HCT116 (cell line): ENCODE measurements at regions not wholly inside any gene's neighbourhood (a gene's known extent, or its start where the extent isn't known, plus 50 kb on each side); places are given as distances from the start of the nearest gene placed in this dataset.

Experiments
- ATAC-seq: fragments of 200-7000 bp; cut with Tn5 transposase; 2 replicates; pipeline ENCODE4 v1.9.1; 2020; ENCODE audit warnings: mild to moderate bottlenecking, moderate library complexity
- BruUV-seq: library from RNA; stranded (reverse); fragments of 400-500 nt; replicated peaks from 2 replicates; lab custom pipeline; 2021; lab: Mats Ljungman, UMichigan
- CTCF ChIA-PET: fragments of 300-600 bp; sonication (Branson Sonifier 250); formaldehyde crosslinking; loops from one replicate; lab custom pipeline; 2021; ENCODE audit warnings: antibody characterized with exemption; lab: Charles Lee
- POLR2A ChIA-PET: fragments of 300-600, 350-600 bp; sonication (Branson Sonifier 250); formaldehyde crosslinking; loops from one replicate; lab custom pipeline; 2021; ENCODE audit warnings: antibody characterized with exemption; lab: Charles Lee
- RAD21 ChIA-PET, 2 experiments: fragments of 300-600 bp; sonication (Branson Sonifier 250); formaldehyde crosslinking; loops; one replicate each; lab custom pipeline; 2023; ENCODE audit warnings: low total read pairs in 2 of 2; ENCODE audit not compliant: uncharacterized antibody in 2 of 2, unreplicated experiment in 2 of 2, low non-redundant PET in 1 of 2; lab: Charles Lee
- DNase-seq: peaks from one replicate; pipeline ENCODE4 v3.0.0-alpha.2; 2010; ENCODE audit warnings: low read depth, low spot score
- H2AFZ ChIP-seq: fragments of 200-600 bp; shearing (Covaris generic), sonication (generic); 2 replicates; pipeline ENCODE4 v1.6.1; 2017; ENCODE audit warnings: low read depth, mixed run types, mixed read lengths, antibody characterized with exemption, low read length; ENCODE audit not compliant: poor library complexity, severe bottlenecking
- H3K27ac ChIP-seq: 2 replicates; pipeline ENCODE4 v1.5.1; 2012; ENCODE audit warnings: low read depth, low read length
- H3K27me3 ChIP-seq: fragments of 200-600 bp; sonication (generic); 2 replicates; pipeline ENCODE4 v1.6.1; 2016; ENCODE audit warnings: mixed run types, low read length, mixed read lengths; ENCODE audit not compliant: insufficient read depth
- H3K36me3 ChIP-seq, 2 experiments: fragments of 200-500 bp in 1 of 2; fragments of 200-600 bp in 1 of 2; sonication (Bioruptor generic) in 1 of 2; sonication (generic) in 1 of 2; 2 replicates each; pipeline versions ENCODE4 v1.5.1 to v1.6.1; 2014 to 2016; ENCODE audit warnings: low read length in 2 of 2, inconsistent platforms in 1 of 2, mixed read lengths in 1 of 2, mixed run types in 1 of 2; ENCODE audit not compliant: insufficient read depth in 2 of 2, control insufficient read depth in 1 of 2
- H3K4me1 ChIP-seq, 2 experiments: fragments of 200-600 bp in 1 of 2; sonication (generic) in 1 of 2; 2 replicates each; pipeline versions ENCODE4 v1.5.1 to v1.6.1; 2012 to 2017; ENCODE audit warnings: low read length in 2 of 2, inconsistent platforms in 1 of 2, mild to moderate bottlenecking in 1 of 2, mixed read lengths in 1 of 2, mixed run types in 1 of 2, moderate library complexity in 1 of 2; ENCODE audit not compliant: insufficient read depth in 2 of 2, control insufficient read depth in 1 of 2
- H3K4me2 ChIP-seq: fragments of 200-600 bp; sonication (generic); 2 replicates; pipeline ENCODE4 v1.6.1; 2017; ENCODE audit warnings: mixed run types, low read length, mixed read lengths
- H3K4me3 ChIP-seq, 2 experiments: fragments of 200-600 bp in 1 of 2; sonication (generic) in 1 of 2; replicated peaks in 1 of 2; 2 replicates each; pipeline ENCODE4 v1.5.1; 2011 to 2016; ENCODE audit warnings: low read length in 2 of 2, control low read depth in 1 of 2, low read depth in 1 of 2, mild to moderate bottlenecking in 1 of 2, mixed read lengths in 1 of 2, mixed run types in 1 of 2
- H3K79me2 ChIP-seq: fragments of 200-600 bp; sonication (generic); 2 replicates; pipeline ENCODE4 v1.6.1; 2017; ENCODE audit warnings: mild to moderate bottlenecking, mixed run types, low read length, moderate library complexity, mixed read lengths; ENCODE audit not compliant: insufficient read depth
- H3K9ac ChIP-seq: fragments of 200-600 bp; sonication (generic); 2 replicates; pipeline ENCODE4 v1.6.1; 2016; ENCODE audit warnings: low read length, mixed read lengths
- H3K9me2 ChIP-seq: fragments of 200-600 bp; sonication (generic), shearing (Covaris generic); 2 replicates; pipeline ENCODE4 v1.6.1; 2017; ENCODE audit warnings: mixed run types, mild to moderate bottlenecking, moderate library complexity; ENCODE audit not compliant: insufficient read depth
- H3K9me3 ChIP-seq, 2 experiments: fragments of 200-500 bp in 1 of 2; fragments of 200-600 bp in 1 of 2; sonication (Bioruptor generic) in 1 of 2; sonication (generic) in 1 of 2; 2 replicates each; pipeline ENCODE4 v1.6.1; 2014 to 2017; ENCODE audit warnings: low read length in 2 of 2, mixed read lengths in 2 of 2, inconsistent platforms in 1 of 2, low read depth in 1 of 2, mild to moderate bottlenecking in 1 of 2, mixed run types in 1 of 2, moderate library complexity in 1 of 2; ENCODE audit not compliant: control insufficient read depth in 1 of 2, insufficient read depth in 1 of 2
- H4K20me1 ChIP-seq: fragments of 200-600 bp; sonication (generic), shearing (Covaris generic); 2 replicates; pipeline ENCODE4 v1.6.1; 2017; ENCODE audit warnings: mixed run types, mild to moderate bottlenecking, moderate library complexity; ENCODE audit not compliant: insufficient read depth
- CEBPB ChIP-seq: IDR thresholded peaks from 2 replicates; pipeline ENCODE4 v1.6.1; 2012; ENCODE audit warnings: low read depth
- EGR1 ChIP-seq: IDR thresholded peaks from 2 replicates; pipeline ENCODE4 v1.6.1; 2012; ENCODE audit warnings: low read depth
- EZH2 ChIP-seq: fragments of 200-600 bp; sonication (generic); IDR thresholded peaks from 2 replicates; pipeline ENCODE4 v1.6.1; 2017; ENCODE audit warnings: antibody characterized with exemption, mixed run types
- EZH2phosphoT487 ChIP-seq: fragments of 200-600 bp; IDR thresholded peaks from 2 replicates; pipeline ENCODE4 v1.6.1; 2018; ENCODE audit warnings: antibody characterized with exemption, borderline replicate concordance
- FOSL1 ChIP-seq: IDR thresholded peaks from 2 replicates; pipeline ENCODE4 v1.6.1; 2012; ENCODE audit warnings: low read depth
- JUND ChIP-seq: IDR thresholded peaks from 2 replicates; pipeline ENCODE4 v1.6.1; 2012
- RAD21 ChIP-seq: IDR thresholded peaks from 2 replicates; pipeline ENCODE4 v1.6.1; 2012; ENCODE audit warnings: low read depth, mild to moderate bottlenecking
- SRF ChIP-seq: IDR thresholded peaks from 2 replicates; pipeline ENCODE4 v1.6.1; 2012; ENCODE audit warnings: low read depth
- intact Hi-C: fragments of 100-400 bp; cut with micrococcal nuclease; formaldehyde crosslinking; loops from 2 replicates; pipeline ENCODE4 v1.10.0; 2022
- TF ChIP-seq, protein P1 (sequence below): IDR thresholded peaks from 2 replicates; pipeline ENCODE4 v1.6.1; 2012; ENCODE audit warnings: low read depth
- TF ChIP-seq, protein P2 (sequence below): IDR thresholded peaks from 2 replicates; pipeline ENCODE4 v1.6.1; 2012

GRCh38 chr4:148954011-148954749, 512.0 kb upstream of the NR3C2 start (continued):
- TF ChIP-seq RAD21 (no peak), JUND (no peak), FOSL1 (no peak), SRF (no peak)
- TF ChIP-seq, protein P1, sequence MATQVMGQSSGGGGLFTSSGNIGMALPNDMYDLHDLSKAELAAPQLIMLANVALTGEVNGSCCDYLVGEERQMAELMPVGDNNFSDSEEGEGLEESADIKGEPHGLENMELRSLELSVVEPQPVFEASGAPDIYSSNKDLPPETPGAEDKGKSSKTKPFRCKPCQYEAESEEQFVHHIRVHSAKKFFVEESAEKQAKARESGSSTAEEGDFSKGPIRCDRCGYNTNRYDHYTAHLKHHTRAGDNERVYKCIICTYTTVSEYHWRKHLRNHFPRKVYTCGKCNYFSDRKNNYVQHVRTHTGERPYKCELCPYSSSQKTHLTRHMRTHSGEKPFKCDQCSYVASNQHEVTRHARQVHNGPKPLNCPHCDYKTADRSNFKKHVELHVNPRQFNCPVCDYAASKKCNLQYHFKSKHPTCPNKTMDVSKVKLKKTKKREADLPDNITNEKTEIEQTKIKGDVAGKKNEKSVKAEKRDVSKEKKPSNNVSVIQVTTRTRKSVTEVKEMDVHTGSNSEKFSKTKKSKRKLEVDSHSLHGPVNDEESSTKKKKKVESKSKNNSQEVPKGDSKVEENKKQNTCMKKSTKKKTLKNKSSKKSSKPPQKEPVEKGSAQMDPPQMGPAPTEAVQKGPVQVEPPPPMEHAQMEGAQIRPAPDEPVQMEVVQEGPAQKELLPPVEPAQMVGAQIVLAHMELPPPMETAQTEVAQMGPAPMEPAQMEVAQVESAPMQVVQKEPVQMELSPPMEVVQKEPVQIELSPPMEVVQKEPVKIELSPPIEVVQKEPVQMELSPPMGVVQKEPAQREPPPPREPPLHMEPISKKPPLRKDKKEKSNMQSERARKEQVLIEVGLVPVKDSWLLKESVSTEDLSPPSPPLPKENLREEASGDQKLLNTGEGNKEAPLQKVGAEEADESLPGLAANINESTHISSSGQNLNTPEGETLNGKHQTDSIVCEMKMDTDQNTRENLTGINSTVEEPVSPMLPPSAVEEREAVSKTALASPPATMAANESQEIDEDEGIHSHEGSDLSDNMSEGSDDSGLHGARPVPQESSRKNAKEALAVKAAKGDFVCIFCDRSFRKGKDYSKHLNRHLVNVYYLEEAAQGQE = no peak

DNA sequence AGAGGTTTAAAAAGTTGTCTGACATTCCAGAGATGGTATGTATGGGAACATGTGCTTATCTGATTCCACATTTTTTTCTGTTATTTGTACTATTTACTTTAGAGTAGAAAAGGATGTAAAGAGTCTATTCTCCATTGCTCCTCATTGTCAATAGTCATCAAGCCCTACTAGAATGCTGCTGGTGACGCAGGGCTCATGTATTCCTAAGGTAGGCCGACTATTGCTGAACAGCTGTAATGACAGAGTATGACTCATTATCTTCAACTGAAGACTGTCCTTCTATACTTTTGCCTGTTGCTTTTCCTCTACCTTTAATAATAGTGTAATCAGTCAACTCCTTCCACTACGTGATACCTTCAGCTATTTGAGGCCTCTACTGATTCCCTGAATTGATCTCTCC, 509.1 kb upstream of the NR3C2 start:
- H3K9me2 ChIP-seq = no peaks in the 10 kb centered on the region; the same call in 1 of the 2 replicates
- CTCF ChIA-PET = no interaction called here
- no peak overlapping the region for H3K4me2 ChIP-seq
- no peak for ATAC-seq
- intact Hi-C loops = no loop called here
- H3K4me3 ChIP-seq = no peak overlapping the region
- H3K27me3 ChIP-seq = no peaks in the 10 kb centered on the region
- TF ChIP-seq EZH2 (no peak), CEBPB (no peak), EZH2phosphoT487 (no peak), EGR1 (no peak)
- TF ChIP-seq, protein P2, sequence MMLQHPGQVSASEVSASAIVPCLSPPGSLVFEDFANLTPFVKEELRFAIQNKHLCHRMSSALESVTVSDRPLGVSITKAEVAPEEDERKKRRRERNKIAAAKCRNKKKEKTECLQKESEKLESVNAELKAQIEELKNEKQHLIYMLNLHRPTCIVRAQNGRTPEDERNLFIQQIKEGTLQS = no peak
- no peak overlapping the region for H3K27ac ChIP-seq
- H3K4me1 ChIP-seq = no peaks in the 10 kb centered on the region
- POLR2A ChIA-PET = no interaction called here
- no peaks in the 10 kb centered on the region for H3K9me3 ChIP-seq
- H4K20me1 ChIP-seq = no peaks in the 10 kb centered on the region
- RAD21 ChIA-PET = interaction anchor here in 1 of 2 experiments (0.6 kb wide), 1 partner anchor 17 kb away, joined by 4 read pairs; no protein-coding TSS in a partner anchor
- no peaks in the 10 kb centered on the region for H3K79me2 ChIP-seq
- DNase-seq = no peak
- no peak overlapping the region for H3K9ac ChIP-seq
- BruUV-seq = no TSS peak
- no peaks in the 10 kb centered on the region for H3K36me3 ChIP-seq
- no peak overlapping the region for H2AFZ ChIP-seq
